ENCODE measurements at regions not wholly inside any gene's neighbourhood (a gene's known extent, or its start where the extent isn't known, plus 50 kb on each side); places are given as distances from the start of the nearest gene placed in this dataset.

DNA sequence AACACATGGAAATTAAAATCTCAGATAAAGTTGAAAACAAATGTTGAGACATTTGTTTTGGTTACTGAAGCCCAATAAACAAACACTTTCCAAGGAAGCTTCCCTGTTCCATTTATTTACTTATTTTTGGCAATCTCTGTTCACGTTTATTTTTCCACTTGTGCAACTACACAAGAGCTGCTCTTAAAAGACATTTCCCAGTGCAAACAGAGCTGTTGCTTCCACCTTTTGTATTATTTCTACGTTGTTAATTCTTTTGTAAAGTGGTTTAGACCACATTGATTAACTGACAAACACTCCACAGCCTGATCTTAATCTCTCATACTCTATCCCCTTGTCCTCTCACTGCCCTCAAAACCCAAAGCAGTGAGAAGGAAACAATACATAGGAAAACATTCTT, 757.6 kb downstream of the LIG4 start:
- TF ChIP-seq, protein P1, sequence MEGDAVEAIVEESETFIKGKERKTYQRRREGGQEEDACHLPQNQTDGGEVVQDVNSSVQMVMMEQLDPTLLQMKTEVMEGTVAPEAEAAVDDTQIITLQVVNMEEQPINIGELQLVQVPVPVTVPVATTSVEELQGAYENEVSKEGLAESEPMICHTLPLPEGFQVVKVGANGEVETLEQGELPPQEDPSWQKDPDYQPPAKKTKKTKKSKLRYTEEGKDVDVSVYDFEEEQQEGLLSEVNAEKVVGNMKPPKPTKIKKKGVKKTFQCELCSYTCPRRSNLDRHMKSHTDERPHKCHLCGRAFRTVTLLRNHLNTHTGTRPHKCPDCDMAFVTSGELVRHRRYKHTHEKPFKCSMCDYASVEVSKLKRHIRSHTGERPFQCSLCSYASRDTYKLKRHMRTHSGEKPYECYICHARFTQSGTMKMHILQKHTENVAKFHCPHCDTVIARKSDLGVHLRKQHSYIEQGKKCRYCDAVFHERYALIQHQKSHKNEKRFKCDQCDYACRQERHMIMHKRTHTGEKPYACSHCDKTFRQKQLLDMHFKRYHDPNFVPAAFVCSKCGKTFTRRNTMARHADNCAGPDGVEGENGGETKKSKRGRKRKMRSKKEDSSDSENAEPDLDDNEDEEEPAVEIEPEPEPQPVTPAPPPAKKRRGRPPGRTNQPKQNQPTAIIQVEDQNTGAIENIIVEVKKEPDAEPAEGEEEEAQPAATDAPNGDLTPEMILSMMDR (IDR thresholded peaks at IDR 0.05) = no peak
- no peak for TF ChIP-seq POLR2A (IDR thresholded peaks at IDR 0.05)
